ENCODE measurements at regions not wholly inside any gene's neighbourhood (a gene's known extent, or its start where the extent isn't known, plus 50 kb on each side); places are given as distances from the start of the nearest gene placed in this dataset.
A peak's percentile ranks its signal among the peaks of the same experiment; 100 is the strongest.
"Not testable (repeated sequence)": the region's sequence is repeated elsewhere in the genome, so short reads cannot be mapped to it uniquely, and the experiment has no call there.

- no peak for DNase-seq (ENCODE audit: low read depth in 4 of 4, low spot score in 3 of 4)
These were observed 1052.3 kb upstream of the ZEB2 start for GRCh38 chr2:145572238-145572637.

- DNase-seq (ENCODE audit: low read depth in 4 of 4, low spot score in 3 of 4), result no peak
These were observed 1049.2 kb upstream of the ZEB2 start for GRCh38 chr2:145569108-145569507.

GRCh38 chr2:145563741-145564615 lies 1044.1 kb upstream of the ZEB2 start:
- DNase-seq (ENCODE audit: low read depth in 4 of 4, low spot score in 3 of 4), result peak; percentile 41 to 67 (median 54)

GRCh38 chr2:145561152-145561551 lies 1041.2 kb upstream of the ZEB2 start:
- no peak for DNase-seq (ENCODE audit: low read depth in 4 of 4, low spot score in 3 of 4)

GRCh38 chr2:145558617-145559350 lies 1038.9 kb upstream of the ZEB2 start:
- no peak for DNase-seq (ENCODE audit: low read depth in 4 of 4, low spot score in 3 of 4)

GRCh38 chr2:145555360-145555759 lies 1035.4 kb upstream of the ZEB2 start:
- DNase-seq (ENCODE audit: low read depth in 4 of 4, low spot score in 3 of 4), result no peak

- DNase-seq (ENCODE audit: low read depth in 4 of 4, low spot score in 3 of 4), result no peak
These were observed 1031.8 kb upstream of the ZEB2 start for GRCh38 chr2:145551686-145552085.

- DNase-seq (ENCODE audit: low read depth in 4 of 4, low spot score in 3 of 4), result no peak
These were observed 1028.6 kb upstream of the ZEB2 start for GRCh38 chr2:145548479-145548878.

- no peak for DNase-seq (ENCODE audit: low read depth in 4 of 4, low spot score in 3 of 4)
These were observed 1027.7 kb upstream of the ZEB2 start for GRCh38 chr2:145547620-145548019.

- no peak for DNase-seq (ENCODE audit: low read depth in 4 of 4, low spot score in 3 of 4)
These were observed 1026.2 kb upstream of the ZEB2 start for GRCh38 chr2:145546091-145546490.

GRCh38 chr2:145543856-145544255 lies 1023.9 kb upstream of the ZEB2 start:
- DNase-seq (ENCODE audit: low read depth in 4 of 4, low spot score in 3 of 4), result no peak

- DNase-seq (ENCODE audit: low read depth in 4 of 4, low spot score in 3 of 4), result no peak
These were observed 1023.2 kb upstream of the ZEB2 start for GRCh38 chr2:145543155-145543554.

GRCh38 chr2:145541028-145541427 lies 1021.1 kb upstream of the ZEB2 start:
- DNase-seq (ENCODE audit: low read depth in 4 of 4, low spot score in 3 of 4), result no peak

GRCh38 chr2:145538661-145539350 lies 1018.9 kb upstream of the ZEB2 start:
- DNase-seq (ENCODE audit: low read depth in 4 of 4, low spot score in 3 of 4), result no peak

GRCh38 chr2:145530653-145531052 lies 1010.7 kb upstream of the ZEB2 start:
- DNase-seq (ENCODE audit: low read depth in 4 of 4, low spot score in 3 of 4), result no peak

GRCh38 chr2:145524836-145525235 lies 1004.9 kb upstream of the ZEB2 start:
- no peak for DNase-seq (ENCODE audit: low read depth in 4 of 4, low spot score in 3 of 4)

- no peak for DNase-seq (ENCODE audit: low read depth in 4 of 4, low spot score in 3 of 4)
These were observed 1004.4 kb upstream of the ZEB2 start for GRCh38 chr2:145524303-145524702.

- DNase-seq (ENCODE audit: low read depth in 4 of 4, low spot score in 3 of 4), result not testable (repeated sequence)
These were observed 999.3 kb upstream of the ZEB2 start for GRCh38 chr2:145519254-145519653.

- no peak for DNase-seq (ENCODE audit: low read depth in 4 of 4, low spot score in 3 of 4)
These were observed 992.0 kb upstream of the ZEB2 start for GRCh38 chr2:145511946-145512345.

GRCh38 chr2:145503511-145503910 lies 983.6 kb upstream of the ZEB2 start:
- DNase-seq (ENCODE audit: low read depth in 4 of 4, low spot score in 3 of 4), result no peak

- no peak for DNase-seq (ENCODE audit: low read depth in 4 of 4, low spot score in 3 of 4)
These were observed 982.0 kb upstream of the ZEB2 start for GRCh38 chr2:145501920-145502319.
